K562 (cell line): ENCODE measurements at regions not wholly inside any gene's neighbourhood (a gene's known extent, or its start where the extent isn't known, plus 50 kb on each side); places are given as distances from the start of the nearest gene placed in this dataset.

Experiments used
- ATAC-seq: fragments of 200-7000 bp; cut with Tn5 transposase; 3 replicates; pipeline ENCODE4 v1.9.1; 2020; ENCODE audit warnings: moderate library complexity
- BruUV-seq: library from RNA; stranded (reverse); fragments of 400-500 nt; replicated peaks from 2 replicates; lab custom pipeline; 2021; lab: Mats Ljungman, UMichigan
- CTCF ChIA-PET: fragments of 300-600 bp; formaldehyde crosslinking; extraction: SDS; loops from one replicate; lab custom pipeline; 2021; ENCODE audit warnings: low intra/inter-chr PET ratio; lab: Yijun Ruan, JAX
- POLR2A ChIA-PET: fragments of 300-600, 350-650 bp; sonication (Branson Sonifier 250); formaldehyde crosslinking; extraction: SDS; loops from one replicate; lab custom pipeline; 2021; ENCODE audit warnings: antibody characterized with exemption, inconsistent platforms; lab: Yijun Ruan, JAX
- DNase-seq, 4 experiments: peaks; one replicate each; pipeline versions ENCODE4 v3.0.0 to v3.0.0-alpha.2; 2011 to 2018; ENCODE audit warnings: low spot score in 3 of 4, mixed read lengths in 3 of 4; ENCODE audit errors: extremely low read depth in 1 of 4
- FAIRE-seq: peaks from 2 replicates; lab custom pipeline; 2011; peaks lifted over from hg19 to GRCh38; lab: Jason Lieb, UNC
- H2AFZ ChIP-seq: 2 replicates; pipeline ENCODE4 v1.6.0; 2011; ENCODE audit warnings: low read depth, low read length, control low read depth, inconsistent platforms
- H3K27ac ChIP-seq: fragments of 200-600 bp; 3 replicates; pipeline ENCODE4 v1.8.0; 2011; ENCODE audit warnings: low read depth, mild to moderate bottlenecking, control low read depth, inconsistent platforms, low read length, moderate library complexity, mixed read lengths; ENCODE audit errors: extremely low read depth
- H3K27me3 ChIP-seq, 2 experiments: fragments of 300-600 bp in 1 of 2; 2 replicates in 1 of 2; 3 replicates in 1 of 2; pipeline versions ENCODE4 v1.6.0 to v1.8.0; 2011; ENCODE audit warnings: inconsistent platforms in 2 of 2, low read length in 2 of 2, mild to moderate bottlenecking in 1 of 2, mixed read lengths in 1 of 2, moderate library complexity in 1 of 2; ENCODE audit not compliant: control insufficient read depth in 2 of 2, insufficient read depth in 2 of 2
- H3K36me3 ChIP-seq: fragments of 300-600 bp; 3 replicates; pipeline ENCODE4 v1.8.0; 2011; ENCODE audit warnings: mild to moderate bottlenecking, low read length, inconsistent platforms; ENCODE audit not compliant: control insufficient read depth, insufficient read depth
- H3K4me1 ChIP-seq, 2 experiments: fragments of 200-600 bp in 1 of 2; replicated peaks in 1 of 2; 2 replicates in 1 of 2; 3 replicates in 1 of 2; pipeline versions ENCODE4 v1.5.1 to v1.8.0; 2011; ENCODE audit warnings: inconsistent platforms in 2 of 2, low read length in 2 of 2, mild to moderate bottlenecking in 1 of 2, mixed read lengths in 1 of 2, moderate library complexity in 1 of 2; ENCODE audit not compliant: control insufficient read depth in 2 of 2, insufficient read depth in 2 of 2
- H3K4me2 ChIP-seq: 2 replicates; pipeline ENCODE4 v1.6.1; 2011; ENCODE audit warnings: low read length, control low read depth, inconsistent platforms, mixed read lengths; ENCODE audit not compliant: insufficient read depth
- H3K4me3 ChIP-seq: fragments of 200-600 bp; sonication (generic), shearing (Covaris generic); 2 replicates; pipeline ENCODE4 v1.5.1; 2016; ENCODE audit warnings: control low read depth, inconsistent platforms
- H3K79me2 ChIP-seq: fragments of 200-600 bp; 3 replicates; pipeline ENCODE4 v1.8.0; 2011; ENCODE audit warnings: low read length, inconsistent platforms; ENCODE audit not compliant: control insufficient read depth, insufficient read depth
- H3K9ac ChIP-seq, 2 experiments: 2 replicates each; pipeline versions ENCODE4 v1.6.0 to v1.6.1; 2011; ENCODE audit warnings: low read depth in 2 of 2, low read length in 2 of 2, control low read depth in 1 of 2, inconsistent platforms in 1 of 2, mild to moderate bottlenecking in 1 of 2, mixed read lengths in 1 of 2; ENCODE audit not compliant: insufficient read depth in 1 of 2
- H3K9me1 ChIP-seq: one replicate; pipeline ENCODE4 v1.6.0; 2011; ENCODE audit warnings: inconsistent platforms, mild to moderate bottlenecking, low read length, moderate library complexity; ENCODE audit not compliant: control insufficient read depth, insufficient read depth
- H3K9me3 ChIP-seq: replicated peaks from 2 replicates; pipeline ENCODE4 v1.5.1; 2011; ENCODE audit warnings: low read depth, low read length, inconsistent platforms; ENCODE audit not compliant: control insufficient read depth, insufficient read depth
- H4K20me1 ChIP-seq: replicated peaks from 2 replicates; pipeline ENCODE4 v1.6.1; 2011; ENCODE audit warnings: low read length, inconsistent platforms, mixed read lengths; ENCODE audit not compliant: control insufficient read depth, insufficient read depth
- CHD7 ChIP-seq: fragments of 200-600 bp; sonication (generic); IDR thresholded peaks from one replicate; pipeline ENCODE4 v1.6.1; 2012; ENCODE audit warnings: mild to moderate bottlenecking, low read depth, low read length, inconsistent platforms
- DIDO1 ChIP-seq: fragments of 450-650 bp; IDR thresholded peaks from 2 replicates; pipeline ENCODE4 v1.6.1; 2016; ENCODE audit warnings: low read depth, missing biosample characterization, missing genetic modification characterization
- JUND ChIP-seq, 2 experiments: IDR thresholded peaks; 2 replicates in 1 of 2; 3 replicates in 1 of 2; pipeline ENCODE4 v1.6.1; 2011; ENCODE audit warnings: borderline replicate concordance in 2 of 2, low read depth in 2 of 2, low read length in 2 of 2, improper control_type of control experiment in 1 of 2, missing biosample characterization in 1 of 2, missing genetic modification characterization in 1 of 2, missing genetic modification reagents in 1 of 2
- TARDBP ChIP-seq: fragments of 450-650 bp; IDR thresholded peaks from 2 replicates; pipeline ENCODE4 v1.6.1; 2016
- THRAP3 ChIP-seq: fragments of 450-650 bp; IDR thresholded peaks from 2 replicates; pipeline ENCODE4 v1.6.1; 2016; ENCODE audit warnings: mild to moderate bottlenecking, inconsistent platforms, borderline replicate concordance
- ZBTB1 ChIP-seq: sonication (generic); formaldehyde crosslinking; IDR thresholded peaks from 2 replicates; pipeline ENCODE4 v1.8.1; 2023; ENCODE audit warnings: missing genetic modification reagents, low read depth, mild to moderate bottlenecking, borderline replicate concordance
- ZKSCAN8 ChIP-seq: fragments of 200-800 bp; sonication (Bioruptor generic); IDR thresholded peaks from 2 replicates; pipeline ENCODE4 v1.6.1; 2016; ENCODE audit warnings: missing genetic modification characterization, missing compliant biosample characterization
- ZNF280B ChIP-seq: fragments of 250-450 bp; sonication (Bioruptor Pico); IDR thresholded peaks from 2 replicates; pipeline ENCODE4 v1.5.1; 2021; ENCODE audit warnings: mild to moderate bottlenecking
- ZNF354B ChIP-seq: fragments of 250-450 bp; sonication (Bioruptor Pico); IDR thresholded peaks from 2 replicates; pipeline ENCODE4 v1.4.0; 2020
- WGBS: fragments of 100-300 bp; shearing (Covaris generic); methylation state at CpG from one replicate; pipeline ENCODE4 v1.1.6; 2016; ENCODE audit warnings: low coverage, mixed read lengths; ENCODE audit not compliant: insufficient coverage; ENCODE audit errors: missing lambda C conversion rate; 5-methylcytosine and 5-hydroxymethylcytosine counted together
- in situ Hi-C: fragments of 300-500 bp; cut with MboI; formaldehyde crosslinking; loops from 4 replicates; pipeline ENCODE4 v1.15.0; 2018; ENCODE audit warnings: inconsistent platforms, mixed read lengths
- intact Hi-C: fragments of 100-400 bp; cut with micrococcal nuclease; formaldehyde crosslinking; loops from 2 replicates; pipeline ENCODE4 v1.14.2; 2022

- WGBS: under 1% methylated on average over 6 of the region's 6 CpGs
- ChIA-PET CTCF (no interaction called here), POLR2A (no interaction called here)
- no peak overlapping the region for H3K27ac ChIP-seq
- H2AFZ ChIP-seq: no peak overlapping the region
- no peak overlapping the region for H3K4me2 ChIP-seq
- H4K20me1 ChIP-seq: no peaks in the 10 kb centered on the region
- intact Hi-C loops (no loop called here), in situ Hi-C loops (no loop called here)
- no peaks in the 10 kb centered on the region for H3K9me1 ChIP-seq
- no peak for FAIRE-seq
- H3K79me2 ChIP-seq: no peaks in the 10 kb centered on the region
- no peak overlapping the region for H3K9ac ChIP-seq
- no TSS peak for BruUV-seq
- no peak overlapping the region for H3K4me3 ChIP-seq
- no peak for DNase-seq
- no peaks in the 10 kb centered on the region for H3K27me3 ChIP-seq
- no peaks in the 10 kb centered on the region; the same call in 1 of the 2 replicates for H3K9me3 ChIP-seq
- no peaks in the 10 kb centered on the region for H3K4me1 ChIP-seq
- no peaks in the 10 kb centered on the region for H3K36me3 ChIP-seq
- TF ChIP-seq DIDO1 (tag) (no peak), TARDBP (no peak), ZKSCAN8 (no peak), JUND (IDR thresholded peaks at IDR 0.05; ENCODE audit: borderline replicate concordance, low read depth, low read length) (no peak), JUND (tag; IDR thresholded peaks at IDR 0.05; ENCODE audit: borderline replicate concordance, low read depth, low read length) (no peak), ZBTB1 (no peak), ZNF354B (CRISPR knock-in tag) (no peak), ZNF280B (CRISPR knock-in tag) (no peak), THRAP3 (no peak), CHD7 (no peak)
- TF ChIP-seq, all 486 proteins: peak for 0
- ATAC-seq: no peak
Observed at GRCh38 chr3:28791713-28792255, 443.2 kb upstream of the AZI2 start.
